Esophagus (tissue), 2 donors: ENCODE measurements at regions not wholly inside any gene's neighbourhood (a gene's known extent, or its start where the extent isn't known, plus 50 kb on each side); places are given as distances from the start of the nearest gene placed in this dataset.

Experiments used
- H3K27ac ChIP-seq, 2 donors: one replicate each; pipeline ENCODE4 v1.5.1; 2013; ENCODE audit warnings: low read depth in 2 of 2, mild to moderate bottlenecking in 2 of 2, inconsistent platforms in 1 of 2, low read length in 1 of 2, moderate library complexity in 1 of 2
- H3K27me3 ChIP-seq, 2 donors: one replicate each; pipeline ENCODE4 v1.6.1; 2013; ENCODE audit warnings: low read length in 2 of 2, control low read depth in 1 of 2, mild to moderate bottlenecking in 1 of 2; ENCODE audit not compliant: insufficient read depth in 2 of 2, control insufficient read depth in 1 of 2
- H3K36me3 ChIP-seq, 2 donors: one replicate each; pipeline ENCODE4 v1.6.1; 2013; ENCODE audit warnings: low read length in 1 of 2; ENCODE audit not compliant: control insufficient read depth in 2 of 2, insufficient read depth in 2 of 2
- H3K4me1 ChIP-seq, 2 donors: one replicate each; pipeline ENCODE4 v1.6.1; 2013; ENCODE audit warnings: low read length in 1 of 2; ENCODE audit not compliant: control insufficient read depth in 2 of 2, insufficient read depth in 2 of 2
- H3K4me3 ChIP-seq, 2 donors: one replicate each; pipeline ENCODE4 v1.5.1; 2013; ENCODE audit warnings: low read length in 2 of 2, mild to moderate bottlenecking in 2 of 2, low read depth in 1 of 2, moderate library complexity in 1 of 2
- H3K9me3 ChIP-seq, 2 donors: one replicate each; pipeline ENCODE4 v1.6.1; 2013; ENCODE audit warnings: mild to moderate bottlenecking in 2 of 2, low read depth in 1 of 2, low read length in 1 of 2, moderate library complexity in 1 of 2; ENCODE audit not compliant: control insufficient read depth in 2 of 2, insufficient read depth in 1 of 2
- WGBS, 2 donors: extraction: QIAGEN DNeasy Blood & Tissue Kit; methylation state at CpG; one replicate each; pipeline ENCODE4 v1.1.7; 2013; 5-methylcytosine and 5-hydroxymethylcytosine counted together
- donor health status: healthy with polysubstance abuse.
- donor health status: Bipolar disorder and iron deficiency.

- Histone ChIP-seq H3K4me1 (no peaks in the 10 kb centered on the region), H3K36me3 (no peaks in the 10 kb centered on the region), H3K4me3 (no peak overlapping the region), H3K9me3 (no peaks in the 10 kb centered on the region), H3K27ac (no peak overlapping the region), H3K27me3 (no peaks in the 10 kb centered on the region)
- WGBS, 2 donors, result 91 to 93% methylated on average over 25 of the region's 25 CpGs
These were observed 59.4 kb upstream of the TRPM1 start for GRCh38 chr15:31160740-31161495.

DNA sequence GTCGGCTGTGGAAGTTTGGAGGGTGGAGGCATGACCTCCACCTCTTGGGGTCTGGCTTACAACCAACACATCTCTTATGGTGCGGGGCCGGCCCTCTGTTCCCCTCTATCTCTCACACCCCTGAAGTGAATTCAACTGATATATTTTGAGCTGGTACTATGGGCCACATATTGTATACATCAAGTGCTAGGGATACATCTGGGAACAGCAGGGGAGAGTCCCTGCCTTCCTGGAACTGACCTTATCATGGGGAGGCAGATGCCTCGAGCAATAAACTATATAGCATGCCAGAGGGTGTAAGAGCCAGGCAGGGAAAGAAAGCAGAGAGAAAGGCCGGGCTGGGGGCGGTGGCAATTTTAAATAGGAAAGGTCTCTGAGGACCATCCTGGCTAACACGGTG is 60.4 kb upstream of the TRPM1 start:
- 88 to 91% methylated on average over 7 of the region's 7 CpGs for WGBS, 2 donors
- Histone ChIP-seq H3K27me3 (no peaks in the 10 kb centered on the region), H3K27ac (no peak overlapping the region), H3K9me3 (no peaks in the 10 kb centered on the region), H3K4me1 (no peaks in the 10 kb centered on the region), H3K4me3 (no peak overlapping the region), H3K36me3 (no peaks in the 10 kb centered on the region)

DNA sequence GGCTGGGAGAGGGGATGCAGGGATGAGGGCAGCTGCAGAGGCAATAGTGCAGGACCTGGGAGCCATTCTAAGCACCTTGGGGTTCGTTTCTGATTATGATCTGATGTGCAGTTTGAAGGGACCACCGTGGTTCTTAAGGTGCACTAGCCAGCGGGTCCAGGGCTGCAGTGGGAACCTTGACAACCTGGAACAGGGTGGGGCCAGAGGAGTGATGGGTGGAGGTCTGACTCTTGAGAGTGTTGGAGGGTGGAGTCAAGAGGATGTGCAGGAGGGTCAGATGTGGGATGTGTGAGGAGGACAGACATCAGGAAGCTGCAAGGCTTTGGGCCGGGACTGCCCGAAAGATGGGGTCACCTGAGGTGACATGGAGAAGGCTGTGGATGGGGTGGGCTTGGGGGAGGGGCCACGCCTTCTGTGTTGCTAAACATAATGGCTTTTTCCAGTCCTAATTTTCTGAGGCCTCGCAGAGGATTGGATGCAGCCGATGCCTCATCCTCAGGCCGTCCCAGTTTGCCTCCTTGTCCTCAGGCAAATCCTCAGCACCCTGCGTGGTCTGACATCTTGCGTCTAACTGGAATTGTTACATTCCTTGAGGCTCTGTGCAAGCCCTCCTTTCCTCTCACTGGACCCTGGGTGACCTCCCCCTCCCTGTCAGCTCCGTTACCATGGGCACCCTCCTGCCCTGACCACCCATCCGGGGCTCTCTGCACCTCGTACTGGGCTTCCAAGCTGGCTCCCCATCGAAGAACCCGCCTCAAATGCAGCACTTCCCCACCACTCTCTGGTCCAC is 61.4 kb upstream of the TRPM1 start:
- 85 to 87% methylated on average over 15 to 16 of the region's 16 CpGs for WGBS, 2 donors
- no peak overlapping the region for H3K27ac ChIP-seq
- no peak overlapping the region for H3K4me3 ChIP-seq
- H3K27me3 ChIP-seq, result no peaks in the 10 kb centered on the region
- H3K36me3 ChIP-seq, result no peaks in the 10 kb centered on the region
- H3K4me1 ChIP-seq, result no peaks in the 10 kb centered on the region
- no peaks in the 10 kb centered on the region for H3K9me3 ChIP-seq

- 50 to 60% methylated on average over 6 of the region's 6 CpGs for WGBS, 2 donors
- Histone ChIP-seq H3K9me3 (no peaks in the 10 kb centered on the region), H3K36me3 (no peaks in the 10 kb centered on the region), H3K27ac (no peak overlapping the region), H3K4me1 (no peaks in the 10 kb centered on the region), H3K4me3 (no peak overlapping the region), H3K27me3 (no peaks in the 10 kb centered on the region)
These were observed 62.4 kb upstream of the TRPM1 start for GRCh38 chr15:31163769-31164572.

GRCh38 chr15:31164573-31164912 is 63.0 kb upstream of the TRPM1 start:
- no peaks in the 10 kb centered on the region for H3K4me1 ChIP-seq
- H3K27ac ChIP-seq, result no peak overlapping the region
- H3K4me3 ChIP-seq, result no peak overlapping the region
- H3K9me3 ChIP-seq, result no peaks in the 10 kb centered on the region
- WGBS, 2 donors, result 90 to 98% methylated on average over 1 of the region's 1 CpG
- no peaks in the 10 kb centered on the region for H3K27me3 ChIP-seq
- H3K36me3 ChIP-seq, result no peaks in the 10 kb centered on the region

GRCh38 chr15:31169558-31169957 is 68.0 kb upstream of the TRPM1 start:
- Histone ChIP-seq H3K9me3 (no peaks in the 10 kb centered on the region), H3K27me3 (no peaks in the 10 kb centered on the region), H3K27ac (no peak overlapping the region), H3K4me3 (no peak overlapping the region), H3K4me1 (no peaks in the 10 kb centered on the region), H3K36me3 (no peaks in the 10 kb centered on the region)
- WGBS, 2 donors, result 93 to 94% methylated on average over 7 of the region's 7 CpGs

GRCh38 chr15:31171731-31172130 is 70.2 kb upstream of the TRPM1 start:
- no peaks in the 10 kb centered on the region for H3K9me3 ChIP-seq
- no peaks in the 10 kb centered on the region for H3K36me3 ChIP-seq
- H3K4me1 ChIP-seq, result no peaks in the 10 kb centered on the region
- no peak overlapping the region for H3K4me3 ChIP-seq
- WGBS, 2 donors, result 89 to 90% methylated on average over 8 of the region's 8 CpGs
- H3K27ac ChIP-seq, result no peak overlapping the region
- H3K27me3 ChIP-seq, result no peaks in the 10 kb centered on the region

DNA sequence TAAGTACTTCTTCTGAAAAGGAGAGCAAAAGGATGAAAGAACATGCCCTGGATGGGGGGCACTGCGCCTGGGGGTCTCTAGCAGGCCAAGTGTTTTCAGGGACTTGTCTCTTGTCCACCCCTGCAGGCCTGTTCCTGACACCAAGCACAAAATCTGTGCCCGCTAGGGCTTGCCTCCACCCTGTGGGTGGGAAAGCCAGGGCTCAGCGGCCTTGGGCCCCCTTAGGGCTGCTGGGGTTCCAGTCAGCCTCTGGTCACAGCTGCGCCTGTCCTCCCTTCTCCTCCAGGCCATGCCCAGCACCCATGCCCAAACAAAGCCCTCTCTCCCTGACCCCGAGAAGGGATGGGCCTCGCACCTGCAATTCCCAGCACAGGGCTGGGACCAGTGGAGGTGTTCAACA is 71.1 kb upstream of the TRPM1 start:
- 94 to 95% methylated on average over 6 of the region's 6 CpGs for WGBS, 2 donors
- Histone ChIP-seq H3K36me3 (no peaks in the 10 kb centered on the region), H3K9me3 (no peaks in the 10 kb centered on the region), H3K4me3 (no peak overlapping the region), H3K4me1 (no peaks in the 10 kb centered on the region), H3K27ac (no peak overlapping the region), H3K27me3 (no peaks in the 10 kb centered on the region)

- Histone ChIP-seq H3K27ac (no peak overlapping the region), H3K36me3 (no peaks in the 10 kb centered on the region), H3K27me3 (no peaks in the 10 kb centered on the region), H3K4me1 (no peaks in the 10 kb centered on the region), H3K9me3 (no peaks in the 10 kb centered on the region), H3K4me3 (no peak overlapping the region)
- WGBS, 2 donors, result 88 to 89% methylated on average over 2 of the region's 2 CpGs
These were observed 72.4 kb upstream of the TRPM1 start for GRCh38 chr15:31173790-31174450.
